ENCODE measurements at regions not wholly inside any gene's neighbourhood (a gene's known extent, or its start where the extent isn't known, plus 50 kb on each side); places are given as distances from the start of the nearest gene placed in this dataset.

DNA sequence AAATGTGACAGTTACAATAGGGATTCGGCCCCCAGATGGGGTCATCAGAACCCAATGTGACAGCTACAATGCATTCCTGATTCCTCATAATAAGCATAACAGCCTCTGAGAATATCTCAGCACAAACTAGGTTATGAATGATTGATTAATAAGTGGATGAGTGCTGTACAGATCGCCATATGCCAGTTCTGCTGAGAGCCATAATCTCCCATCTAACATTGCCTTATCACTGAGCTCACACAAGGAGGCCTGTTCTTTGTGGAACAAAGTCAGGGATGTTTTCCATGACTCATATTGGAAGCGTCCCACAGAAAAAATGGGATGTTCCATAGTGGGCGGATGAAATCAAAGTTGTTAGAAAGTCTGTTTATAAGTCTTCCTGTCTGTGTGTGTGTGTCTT lies 89.6 kb downstream of the KIF4B start:
- Histone ChIP-seq H3K9me3 (ENCODE audit: control insufficient read depth in 1 of 2, insufficient read depth in 1 of 2, low read depth in 1 of 2, low read length in 2 of 2) (no peaks in the 10 kb centered on the region), H3K79me2 (ENCODE audit: insufficient read depth, low read length) (no peaks in the 10 kb centered on the region), H2AFZ (ENCODE audit: low read depth, low read length, poor library complexity, severe bottlenecking) (no peak overlapping the region), H3K9ac (ENCODE audit: low read length) (no peak overlapping the region), H3K27ac (ENCODE audit: low read depth, low read length) (no peak overlapping the region), H3K9me2 (ENCODE audit: insufficient read depth) (no peaks in the 10 kb centered on the region), H3K4me1 (ENCODE audit: control insufficient read depth in 1 of 2, insufficient read depth in 2 of 2, low read length in 2 of 2) (no peaks in the 10 kb centered on the region), H3K36me3 (ENCODE audit: control insufficient read depth in 1 of 2, insufficient read depth in 2 of 2, low read length in 2 of 2) (no peaks in the 10 kb centered on the region), H3K4me3 (replicated peaks in 1 of 2; ENCODE audit: low read depth in 1 of 2, low read length in 2 of 2) (no peak overlapping the region), H3K4me2 (ENCODE audit: low read length) (no peak overlapping the region), H3K27me3 (ENCODE audit: insufficient read depth, low read length) (peaks cover 57% of the 10 kb centered on the region), H4K20me1 (ENCODE audit: insufficient read depth) (no peaks in the 10 kb centered on the region)
- ATAC-seq (no peak), DNase-seq (ENCODE audit: low read depth, low spot score) (no peak)
- TF ChIP-seq JUND (IDR thresholded peaks at IDR 0.05) (no peak), TCF7L2 (IDR thresholded peaks at IDR 0.05; ENCODE audit: borderline replicate concordance, extremely low read depth, insufficient read depth, insufficient read length) (no peak), EZH2phosphoT487 (IDR thresholded peaks at IDR 0.05; ENCODE audit: borderline replicate concordance) (no peak), ZFX (IDR thresholded peaks at IDR 0.05) (no peak), SIN3A (IDR thresholded peaks at IDR 0.05; ENCODE audit: low read depth) (no peak), MAX (IDR thresholded peaks at IDR 0.05) (no peak), RAD21 (IDR thresholded peaks at IDR 0.05; ENCODE audit: low read depth) (no peak), CEBPB (IDR thresholded peaks at IDR 0.05; ENCODE audit: low read depth) (no peak), POLR2A (IDR thresholded peaks at IDR 0.05; ENCODE audit: borderline replicate concordance, extremely low read depth, insufficient read depth, insufficient read length) (no peak), CBX3 (IDR thresholded peaks at IDR 0.05; ENCODE audit: low read depth) (no peak), EGR1 (IDR thresholded peaks at IDR 0.05; ENCODE audit: low read depth) (no peak)
- POLR2A ChIA-PET = no interaction called here
- RAD21 ChIA-PET (ENCODE audit: low non-redundant PET in 1 of 2, low total read pairs in 2 of 2, uncharacterized antibody in 2 of 2, unreplicated experiment in 2 of 2) = no interaction called here
- CTCF ChIA-PET = no interaction called here
- BruUV-seq (replicated peaks) = no TSS peak
- intact Hi-C loops (cut with micrococcal nuclease) = no loop called here

DNA sequence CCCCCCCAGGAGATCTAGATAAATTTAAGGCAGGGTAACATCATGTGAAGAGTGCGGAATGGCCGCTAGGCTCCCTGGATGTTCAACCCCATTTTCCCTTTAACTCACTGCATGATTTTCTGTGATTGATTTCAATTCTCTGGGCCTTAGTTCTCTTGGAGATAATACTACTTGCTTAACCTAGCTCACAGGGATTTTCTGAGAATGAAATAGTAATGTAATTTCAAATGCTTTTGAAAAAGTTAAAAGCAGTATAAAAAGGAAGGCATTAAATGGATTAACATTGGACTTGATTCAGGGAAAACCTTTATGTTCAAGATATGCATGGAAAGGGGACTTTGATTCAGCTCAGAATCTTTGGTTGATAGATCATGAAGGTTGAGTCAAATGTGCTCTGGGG lies 90.9 kb downstream of the KIF4B start:
- no peaks in the 10 kb centered on the region for H3K9me2 ChIP-seq (ENCODE audit: insufficient read depth)
- no peak overlapping the region for H3K9ac ChIP-seq (ENCODE audit: low read length)
- H3K4me3 ChIP-seq (replicated peaks in 1 of 2; ENCODE audit: low read depth in 1 of 2, low read length in 2 of 2) = no peak overlapping the region
- CTCF ChIA-PET = no interaction called here
- no peak overlapping the region for H2AFZ ChIP-seq (ENCODE audit: low read depth, low read length, poor library complexity, severe bottlenecking)
- DNase-seq (ENCODE audit: low read depth, low spot score) (no peak), ATAC-seq (no peak)
- peaks cover 56% of the 10 kb centered on the region for H3K27me3 ChIP-seq (ENCODE audit: insufficient read depth, low read length)
- H3K79me2 ChIP-seq (ENCODE audit: insufficient read depth, low read length) = no peaks in the 10 kb centered on the region
- H3K4me2 ChIP-seq (ENCODE audit: low read length) = no peak overlapping the region
- no peak overlapping the region for H3K27ac ChIP-seq (ENCODE audit: low read depth, low read length)
- RAD21 ChIA-PET (ENCODE audit: low non-redundant PET in 1 of 2, low total read pairs in 2 of 2, uncharacterized antibody in 2 of 2, unreplicated experiment in 2 of 2) = no interaction called here
- POLR2A ChIA-PET = no interaction called here
- no peaks in the 10 kb centered on the region for H4K20me1 ChIP-seq (ENCODE audit: insufficient read depth)
- intact Hi-C loops (cut with micrococcal nuclease) = no loop called here
- no peaks in the 10 kb centered on the region for H3K36me3 ChIP-seq (ENCODE audit: control insufficient read depth in 1 of 2, insufficient read depth in 2 of 2, low read length in 2 of 2)
- no peaks in the 10 kb centered on the region for H3K4me1 ChIP-seq (ENCODE audit: control insufficient read depth in 1 of 2, insufficient read depth in 2 of 2, low read length in 2 of 2)
- no peaks in the 10 kb centered on the region for H3K9me3 ChIP-seq (ENCODE audit: control insufficient read depth in 1 of 2, insufficient read depth in 1 of 2, low read depth in 1 of 2, low read length in 2 of 2)
- no TSS peak for BruUV-seq (replicated peaks)
- no peak for TF ChIP-seq EGR1 (IDR thresholded peaks at IDR 0.05; ENCODE audit: low read depth)
- TF ChIP-seq ZNF274 (IDR thresholded peaks at IDR 0.05; ENCODE audit: low read depth, low read length) = no peak
- TF ChIP-seq POLR2A (IDR thresholded peaks at IDR 0.05; ENCODE audit: borderline replicate concordance, extremely low read depth, insufficient read depth, insufficient read length) = no peak
- TF ChIP-seq JUND (IDR thresholded peaks at IDR 0.05) = no peak
- TF ChIP-seq RAD21 (IDR thresholded peaks at IDR 0.05; ENCODE audit: low read depth) = no peak
- TF ChIP-seq FOSL1 (IDR thresholded peaks at IDR 0.05; ENCODE audit: low read depth) = no peak
- no peak for TF ChIP-seq ZFX (IDR thresholded peaks at IDR 0.05)
- TF ChIP-seq POLR2AphosphoS5 (IDR thresholded peaks at IDR 0.05; ENCODE audit: low read depth, low read length) = no peak
- TF ChIP-seq EZH2 (IDR thresholded peaks at IDR 0.05) = no peak
- no peak for TF ChIP-seq MAX (IDR thresholded peaks at IDR 0.05)
- TF ChIP-seq, protein P1, sequence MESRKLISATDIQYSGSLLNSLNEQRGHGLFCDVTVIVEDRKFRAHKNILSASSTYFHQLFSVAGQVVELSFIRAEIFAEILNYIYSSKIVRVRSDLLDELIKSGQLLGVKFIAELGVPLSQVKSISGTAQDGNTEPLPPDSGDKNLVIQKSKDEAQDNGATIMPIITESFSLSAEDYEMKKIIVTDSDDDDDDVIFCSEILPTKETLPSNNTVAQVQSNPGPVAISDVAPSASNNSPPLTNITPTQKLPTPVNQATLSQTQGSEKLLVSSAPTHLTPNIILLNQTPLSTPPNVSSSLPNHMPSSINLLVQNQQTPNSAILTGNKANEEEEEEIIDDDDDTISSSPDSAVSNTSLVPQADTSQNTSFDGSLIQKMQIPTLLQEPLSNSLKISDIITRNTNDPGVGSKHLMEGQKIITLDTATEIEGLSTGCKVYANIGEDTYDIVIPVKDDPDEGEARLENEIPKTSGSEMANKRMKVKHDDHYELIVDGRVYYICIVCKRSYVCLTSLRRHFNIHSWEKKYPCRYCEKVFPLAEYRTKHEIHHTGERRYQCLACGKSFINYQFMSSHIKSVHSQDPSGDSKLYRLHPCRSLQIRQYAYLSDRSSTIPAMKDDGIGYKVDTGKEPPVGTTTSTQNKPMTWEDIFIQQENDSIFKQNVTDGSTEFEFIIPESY (IDR thresholded peaks at IDR 0.05; ENCODE audit: extremely low read depth, insufficient replicate concordance, low read length) = no peak
- TF ChIP-seq, protein P2, sequence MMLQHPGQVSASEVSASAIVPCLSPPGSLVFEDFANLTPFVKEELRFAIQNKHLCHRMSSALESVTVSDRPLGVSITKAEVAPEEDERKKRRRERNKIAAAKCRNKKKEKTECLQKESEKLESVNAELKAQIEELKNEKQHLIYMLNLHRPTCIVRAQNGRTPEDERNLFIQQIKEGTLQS (IDR thresholded peaks at IDR 0.05) = no peak
